CD14-positive monocyte (primary cell): ENCODE measurements at regions not wholly inside any gene's neighbourhood (a gene's known extent, or its start where the extent isn't known, plus 50 kb on each side); places are given as distances from the start of the nearest gene placed in this dataset.

Experiments
- DNase-seq, 3 donors: peaks; one replicate each; pipeline ENCODE4 v3.0.0-alpha.2; 2011 to 2022
- H2AFZ ChIP-seq: 2 replicates; pipeline ENCODE4 v1.6.0; 2012; ENCODE audit warnings: mild to moderate bottlenecking, low read depth, low read length, inconsistent platforms; ENCODE audit not compliant: insufficient read depth, poor library complexity, severe bottlenecking
- H3K27ac ChIP-seq, 2 donors: 1 replicate in 1 of 2; 2 replicates in 1 of 2; pipeline ENCODE4 v1.5.1; 2012 to 2013; ENCODE audit warnings: low read length in 2 of 2, control low read depth in 1 of 2, inconsistent platforms in 1 of 2, low read depth in 1 of 2, mild to moderate bottlenecking in 1 of 2
- H3K27me3 ChIP-seq, 2 donors: one replicate each; pipeline versions ENCODE4 v1.6.0 to v1.6.1; 2011 to 2013; ENCODE audit warnings: low read length in 2 of 2; ENCODE audit not compliant: control insufficient read depth in 2 of 2, insufficient read depth in 2 of 2
- H3K36me3 ChIP-seq, 2 donors: replicated peaks in 1 of 2; 1 replicate in 1 of 2; 2 replicates in 1 of 2; pipeline versions ENCODE4 v1.5.1 to v1.6.1; 2012 to 2013; ENCODE audit warnings: low read length in 2 of 2, control low read depth in 1 of 2, inconsistent platforms in 1 of 2, mild to moderate bottlenecking in 1 of 2; ENCODE audit not compliant: insufficient read depth in 2 of 2, control insufficient read depth in 1 of 2
- H3K4me1 ChIP-seq, 2 donors: 1 replicate in 1 of 2; 2 replicates in 1 of 2; pipeline versions ENCODE4 v1.5.1 to v1.6.1; 2012 to 2013; ENCODE audit warnings: low read length in 2 of 2, control low read depth in 1 of 2, inconsistent platforms in 1 of 2, mild to moderate bottlenecking in 1 of 2, moderate library complexity in 1 of 2; ENCODE audit not compliant: insufficient read depth in 2 of 2, control insufficient read depth in 1 of 2
- H3K4me2 ChIP-seq: replicated peaks from 2 replicates; pipeline ENCODE3; 2012; ENCODE audit warnings: low read length, moderate library complexity, mild to moderate bottlenecking; ENCODE audit not compliant: poor library complexity, severe bottlenecking; ENCODE audit errors: extremely low read depth
- H3K4me3 ChIP-seq, 3 experiments: fragments of 200-600 bp in 1 of 3; sonication (generic) in 1 of 3; replicated peaks in 1 of 3; 1 replicate in 2 of 3; 2 replicates in 1 of 3; pipeline ENCODE4 v1.5.1; 2011 to 2013; ENCODE audit warnings: low read length in 3 of 3, mild to moderate bottlenecking in 3 of 3, control low read depth in 2 of 3, low read depth in 2 of 3, inconsistent platforms in 1 of 3, moderate library complexity in 1 of 3
- H3K79me2 ChIP-seq: 2 replicates; pipeline ENCODE4 v1.6.0; 2012; ENCODE audit warnings: mild to moderate bottlenecking, control low read depth, inconsistent platforms, low read length, moderate library complexity; ENCODE audit not compliant: insufficient read depth
- H3K9ac ChIP-seq: 2 replicates; pipeline ENCODE4 v1.6.0; 2017; ENCODE audit warnings: low read length, mild to moderate bottlenecking; ENCODE audit not compliant: insufficient read depth, poor library complexity, severe bottlenecking
- H3K9me3 ChIP-seq, 2 donors: replicated peaks in 1 of 2; 1 replicate in 1 of 2; 2 replicates in 1 of 2; pipeline versions ENCODE4 v1.5.1 to v1.6.1; 2012 to 2013; ENCODE audit warnings: low read length in 2 of 2, control low read depth in 1 of 2; ENCODE audit not compliant: control insufficient read depth in 1 of 2, insufficient read depth in 1 of 2
- H4K20me1 ChIP-seq: 2 replicates; pipeline ENCODE4 v1.6.0; 2012; ENCODE audit warnings: mild to moderate bottlenecking, low read length, control low read depth, moderate library complexity; ENCODE audit not compliant: insufficient read depth
- H3K27ac Mint-ChIP-seq, 7 donors: one replicate each; pipeline ENCODE4 v1.8.0; 2020; ENCODE audit warnings: mild to moderate bottlenecking in 7 of 7, mixed read lengths in 7 of 7, moderate library complexity in 6 of 7, inconsistent platforms in 2 of 7
- H3K27me3 Mint-ChIP-seq, 3 donors: one replicate each; pipeline ENCODE4 v1.8.0; 2021 to 2022; ENCODE audit warnings: low read depth in 3 of 3, mild to moderate bottlenecking in 3 of 3, mixed read lengths in 3 of 3, moderate library complexity in 3 of 3, inconsistent platforms in 1 of 3
- H3K36me3 Mint-ChIP-seq, 2 donors: one replicate each; pipeline ENCODE4 v1.8.0; 2020; ENCODE audit warnings: mixed read lengths in 2 of 2, inconsistent platforms in 1 of 2, mild to moderate bottlenecking in 1 of 2
- H3K4me1 Mint-ChIP-seq: one replicate; pipeline ENCODE4 v1.8.0; 2020; ENCODE audit warnings: mild to moderate bottlenecking, mixed read lengths
- H3K4me3 Mint-ChIP-seq, 2 donors: one replicate each; pipeline ENCODE4 v1.8.0; 2020; ENCODE audit warnings: mild to moderate bottlenecking in 2 of 2, mixed read lengths in 2 of 2, moderate library complexity in 1 of 2
- H3K9me3 Mint-ChIP-seq, 7 donors: one replicate each; pipeline ENCODE4 v1.8.0; 2020 to 2022; ENCODE audit warnings: mixed read lengths in 7 of 7, mild to moderate bottlenecking in 6 of 7, moderate library complexity in 6 of 7, inconsistent platforms in 2 of 7
- CTCF ChIP-seq: fragments of 200-600 bp; IDR thresholded peaks from one replicate; pipeline ENCODE4 v1.8.0; 2022; ENCODE audit warnings: antibody characterized with exemption, mild to moderate bottlenecking
- WGBS: methylation state at CpG from one replicate; pipeline ENCODE4 v1.1.5; 2013; ENCODE audit warnings: missing lambda C conversion rate; ENCODE audit not compliant: insufficient coverage; 5-methylcytosine and 5-hydroxymethylcytosine counted together
- intact Hi-C, 2 donors: fragments of 100-400 bp; cut with micrococcal nuclease; formaldehyde crosslinking; loops; one replicate each; pipeline versions ENCODE4 v1.15.0 to v1.15.1; 2023

GRCh38 chr16:73192232-73192894 is 144.4 kb upstream of the ZFHX3 start:
- Histone ChIP-seq H3K4me1 (peaks cover 9 to 14% of the 10 kb centered on the region in 2 donors), H3K27me3 (no peaks in the 10 kb centered on the region), H3K9ac (no peak overlapping the region), H3K9me3 (no peaks in the 10 kb centered on the region), H3K36me3 (no peaks in the 10 kb centered on the region), H3K79me2 (no peaks in the 10 kb centered on the region), H3K4me3 (no peak overlapping the region), H3K27ac (no peak overlapping the region), H4K20me1 (no peaks in the 10 kb centered on the region), H3K4me2 (no peak overlapping the region), H2AFZ (no peak overlapping the region)
- intact Hi-C loops = loop anchor here in 1 of 2 donors (10.0 kb wide), 1 partner anchor 218 kb away; no protein-coding TSS in a partner anchor
- H3K4me1 Mint-ChIP-seq = peaks cover 18% of the 10 kb centered on the region
- DNase-seq = no peak
- peaks cover 0 to 6% (median 0%) of the 10 kb centered on the region in 7 donors for H3K9me3 Mint-ChIP-seq
- peak overlapping the region in 1 of 7 donors; percentile 35 for H3K27ac Mint-ChIP-seq
- WGBS = 98% methylated on average over 9 of the region's 19 CpGs
- peaks cover 7 to 12% (median 9%) of the 10 kb centered on the region in 3 donors for H3K27me3 Mint-ChIP-seq
- TF ChIP-seq CTCF = no peak
- H3K36me3 Mint-ChIP-seq = no peaks in the 10 kb centered on the region
- peak overlapping the region in 1 of 2 donors; percentile 0 for H3K4me3 Mint-ChIP-seq

- H3K27me3 ChIP-seq = no peaks in the 10 kb centered on the region
- H3K4me3 ChIP-seq = no peak overlapping the region
- peaks cover 0 to 6% (median 0%) of the 10 kb centered on the region in 7 donors for H3K9me3 Mint-ChIP-seq
- peak overlapping the region; percentile 6 for H2AFZ ChIP-seq
- H3K4me3 Mint-ChIP-seq = peak overlapping the region in 1 of 2 donors; percentile 63
- no peak overlapping the region for H3K27ac Mint-ChIP-seq
- no peaks in the 10 kb centered on the region for H3K79me2 ChIP-seq
- H3K27me3 Mint-ChIP-seq = peaks cover 7 to 12% (median 9%) of the 10 kb centered on the region in 3 donors
- no CpG with 5 or more reads among the region's 8 CpGs for WGBS
- H3K36me3 ChIP-seq = no peaks in the 10 kb centered on the region
- H4K20me1 ChIP-seq = no peaks in the 10 kb centered on the region
- intact Hi-C loops = loop anchor here in 1 of 2 donors (10.0 kb wide), 1 partner anchor 217 kb away; no protein-coding TSS in a partner anchor
- H3K4me1 ChIP-seq = peaks cover 9 to 14% of the 10 kb centered on the region in 2 donors
- peaks cover 18% of the 10 kb centered on the region for H3K4me1 Mint-ChIP-seq
- no peaks in the 10 kb centered on the region for H3K36me3 Mint-ChIP-seq
- no peak overlapping the region for H3K27ac ChIP-seq
- no peak for TF ChIP-seq CTCF
- no peak overlapping the region for H3K4me2 ChIP-seq
- H3K9me3 ChIP-seq = no peaks in the 10 kb centered on the region
- DNase-seq = no peak
- H3K9ac ChIP-seq = no peak overlapping the region
These were observed 143.7 kb upstream of the ZFHX3 start for GRCh38 chr16:73191660-73192046.
